K562 (cell line): ENCODE measurements at regions not wholly inside any gene's neighbourhood (a gene's known extent, or its start where the extent isn't known, plus 50 kb on each side); places are given as distances from the start of the nearest gene placed in this dataset.

ENCODE experiments used
- ATAC-seq: fragments of 200-7000 bp; cut with Tn5 transposase; 3 replicates; pipeline ENCODE4 v1.9.1; 2020; ENCODE audit warnings: moderate library complexity
- BruUV-seq: library from RNA; stranded (reverse); fragments of 400-500 nt; replicated peaks from 2 replicates; lab custom pipeline; 2021; lab: Mats Ljungman, UMichigan
- CTCF ChIA-PET: fragments of 300-600 bp; formaldehyde crosslinking; extraction: SDS; loops from one replicate; lab custom pipeline; 2021; ENCODE audit warnings: low intra/inter-chr PET ratio; lab: Yijun Ruan, JAX
- POLR2A ChIA-PET: fragments of 300-600, 350-650 bp; sonication (Branson Sonifier 250); formaldehyde crosslinking; extraction: SDS; loops from one replicate; lab custom pipeline; 2021; ENCODE audit warnings: antibody characterized with exemption, inconsistent platforms; lab: Yijun Ruan, JAX
- DNase-seq, 4 experiments: peaks; one replicate each; pipeline versions ENCODE4 v3.0.0 to v3.0.0-alpha.2; 2011 to 2018; ENCODE audit warnings: low spot score in 3 of 4, mixed read lengths in 3 of 4; ENCODE audit errors: extremely low read depth in 1 of 4
- FAIRE-seq: peaks from 2 replicates; lab custom pipeline; 2011; peaks lifted over from hg19 to GRCh38; lab: Jason Lieb, UNC
- H2AFZ ChIP-seq: 2 replicates; pipeline ENCODE4 v1.6.0; 2011; ENCODE audit warnings: low read depth, low read length, control low read depth, inconsistent platforms
- H3K27ac ChIP-seq: fragments of 200-600 bp; 3 replicates; pipeline ENCODE4 v1.8.0; 2011; ENCODE audit warnings: low read depth, mild to moderate bottlenecking, control low read depth, inconsistent platforms, low read length, moderate library complexity, mixed read lengths; ENCODE audit errors: extremely low read depth
- H3K27me3 ChIP-seq, 2 experiments: fragments of 300-600 bp in 1 of 2; 2 replicates in 1 of 2; 3 replicates in 1 of 2; pipeline versions ENCODE4 v1.6.0 to v1.8.0; 2011; ENCODE audit warnings: inconsistent platforms in 2 of 2, low read length in 2 of 2, mild to moderate bottlenecking in 1 of 2, mixed read lengths in 1 of 2, moderate library complexity in 1 of 2; ENCODE audit not compliant: control insufficient read depth in 2 of 2, insufficient read depth in 2 of 2
- H3K36me3 ChIP-seq: fragments of 300-600 bp; 3 replicates; pipeline ENCODE4 v1.8.0; 2011; ENCODE audit warnings: mild to moderate bottlenecking, low read length, inconsistent platforms; ENCODE audit not compliant: control insufficient read depth, insufficient read depth
- H3K4me1 ChIP-seq, 2 experiments: fragments of 200-600 bp in 1 of 2; replicated peaks in 1 of 2; 2 replicates in 1 of 2; 3 replicates in 1 of 2; pipeline versions ENCODE4 v1.5.1 to v1.8.0; 2011; ENCODE audit warnings: inconsistent platforms in 2 of 2, low read length in 2 of 2, mild to moderate bottlenecking in 1 of 2, mixed read lengths in 1 of 2, moderate library complexity in 1 of 2; ENCODE audit not compliant: control insufficient read depth in 2 of 2, insufficient read depth in 2 of 2
- H3K4me2 ChIP-seq: 2 replicates; pipeline ENCODE4 v1.6.1; 2011; ENCODE audit warnings: low read length, control low read depth, inconsistent platforms, mixed read lengths; ENCODE audit not compliant: insufficient read depth
- H3K4me3 ChIP-seq: fragments of 200-600 bp; sonication (generic), shearing (Covaris generic); 2 replicates; pipeline ENCODE4 v1.5.1; 2016; ENCODE audit warnings: control low read depth, inconsistent platforms
- H3K79me2 ChIP-seq: fragments of 200-600 bp; 3 replicates; pipeline ENCODE4 v1.8.0; 2011; ENCODE audit warnings: low read length, inconsistent platforms; ENCODE audit not compliant: control insufficient read depth, insufficient read depth
- H3K9ac ChIP-seq, 2 experiments: 2 replicates each; pipeline versions ENCODE4 v1.6.0 to v1.6.1; 2011; ENCODE audit warnings: low read depth in 2 of 2, low read length in 2 of 2, control low read depth in 1 of 2, inconsistent platforms in 1 of 2, mild to moderate bottlenecking in 1 of 2, mixed read lengths in 1 of 2; ENCODE audit not compliant: insufficient read depth in 1 of 2
- H3K9me1 ChIP-seq: one replicate; pipeline ENCODE4 v1.6.0; 2011; ENCODE audit warnings: inconsistent platforms, mild to moderate bottlenecking, low read length, moderate library complexity; ENCODE audit not compliant: control insufficient read depth, insufficient read depth
- H3K9me3 ChIP-seq: replicated peaks from 2 replicates; pipeline ENCODE4 v1.5.1; 2011; ENCODE audit warnings: low read depth, low read length, inconsistent platforms; ENCODE audit not compliant: control insufficient read depth, insufficient read depth
- H4K20me1 ChIP-seq: replicated peaks from 2 replicates; pipeline ENCODE4 v1.6.1; 2011; ENCODE audit warnings: low read length, inconsistent platforms, mixed read lengths; ENCODE audit not compliant: control insufficient read depth, insufficient read depth
- CREB1 ChIP-seq, 2 experiments: sonication (generic) in 1 of 2; formaldehyde crosslinking in 1 of 2; IDR thresholded peaks; 2 replicates each; pipeline versions ENCODE4 v1.6.1 to v1.8.0; 2012 to 2022; ENCODE audit warnings: inconsistent platforms in 1 of 2, mild to moderate bottlenecking in 1 of 2, missing genetic modification reagents in 1 of 2, moderate library complexity in 1 of 2
- ETV5 ChIP-seq: sonication (generic); formaldehyde crosslinking; IDR thresholded peaks from 2 replicates; pipeline ENCODE4 v1.4.0; 2020; ENCODE audit warnings: low read depth, mild to moderate bottlenecking, missing genetic modification reagents
- MAFK ChIP-seq: IDR thresholded peaks from 2 replicates; pipeline ENCODE4 v1.6.1; 2011; ENCODE audit warnings: low read length, improper control_type of control experiment
- RBM14 ChIP-seq: fragments of 200-400 bp; formaldehyde crosslinking; IDR thresholded peaks from 2 replicates; pipeline ENCODE4 v1.6.1; 2018; ENCODE audit warnings: low read depth, mild to moderate bottlenecking, low read length, moderate library complexity, borderline replicate concordance; ENCODE audit not compliant: insufficient read depth
- RBM25 ChIP-seq: fragments of 200-400 bp; formaldehyde crosslinking; IDR thresholded peaks from 2 replicates; pipeline ENCODE4 v1.6.1; 2018; ENCODE audit warnings: low read length, low read depth, moderate library complexity; ENCODE audit not compliant: severe bottlenecking
- RFX1 ChIP-seq: fragments of 450-650 bp; IDR thresholded peaks from 2 replicates; pipeline ENCODE4 v1.6.1; 2016; ENCODE audit warnings: mild to moderate bottlenecking, moderate library complexity
- ZBTB12 ChIP-seq: fragments of 250-450 bp; sonication (Bioruptor Pico); IDR thresholded peaks from 2 replicates; pipeline ENCODE4 v1.4.0; 2020
- ZEB2 ChIP-seq: fragments of 450-650 bp; IDR thresholded peaks from 2 replicates; pipeline ENCODE4 v1.6.1; 2016
- ZNF41 ChIP-seq: fragments of 250-450 bp; sonication (Bioruptor Pico); conservative IDR thresholded peaks from 2 replicates; pipeline ENCODE4 v1.4.0; 2020; ENCODE audit warnings: mild to moderate bottlenecking
- ZNF444 ChIP-seq: fragments of 250-450 bp; sonication (Bioruptor Pico); IDR thresholded peaks from 2 replicates; pipeline ENCODE4 v1.4.0; 2020; ENCODE audit warnings: mild to moderate bottlenecking, moderate library complexity
- WGBS: fragments of 100-300 bp; shearing (Covaris generic); methylation state at CpG from one replicate; pipeline ENCODE4 v1.1.6; 2016; ENCODE audit warnings: low coverage, mixed read lengths; ENCODE audit not compliant: insufficient coverage; ENCODE audit errors: missing lambda C conversion rate; 5-methylcytosine and 5-hydroxymethylcytosine counted together
- in situ Hi-C: fragments of 300-500 bp; cut with MboI; formaldehyde crosslinking; loops from 4 replicates; pipeline ENCODE4 v1.15.0; 2018; ENCODE audit warnings: inconsistent platforms, mixed read lengths
- intact Hi-C: fragments of 100-400 bp; cut with micrococcal nuclease; formaldehyde crosslinking; loops from 2 replicates; pipeline ENCODE4 v1.14.2; 2022

- CTCF ChIA-PET, result no interaction called here
These were observed 117.8 kb upstream of the ACP3 start for GRCh38 chr3:132199451-132199850.

More at GRCh38 chr3:132199451-132199850, 117.8 kb upstream of the ACP3 start:
- no peak overlapping the region for H3K9ac ChIP-seq
- ATAC-seq (no peak), DNase-seq (no peak)
- H3K4me1 ChIP-seq, result no peaks in the 10 kb centered on the region
- intact Hi-C loops, result no loop called here
- no peak overlapping the region for H2AFZ ChIP-seq
- H4K20me1 ChIP-seq, result no peaks in the 10 kb centered on the region
- no peaks in the 10 kb centered on the region for H3K9me1 ChIP-seq
- TF ChIP-seq ETV5 (no peak), RBM25 (no peak), ZNF41 (CRISPR knock-in tag) (no peak), CREB1 (IDR thresholded peaks at IDR 0.05) (no peak), CREB1 (CRISPR knock-in tag; IDR thresholded peaks at IDR 0.05) (no peak), ZEB2 (no peak), MAFK (no peak), RFX1 (no peak), ZBTB12 (CRISPR knock-in tag) (no peak), RBM14 (no peak), ZNF444 (CRISPR knock-in tag) (no peak)
- TF ChIP-seq, all 486 proteins: peak for 0
- POLR2A ChIA-PET, result no interaction called here
- Histone ChIP-seq H3K36me3 (no peaks in the 10 kb centered on the region), H3K27ac (no peak overlapping the region), H3K4me2 (no peak overlapping the region), H3K4me3 (no peak overlapping the region), H3K27me3 (no peaks in the 10 kb centered on the region), H3K79me2 (no peaks in the 10 kb centered on the region), H3K9me3 (no peaks in the 10 kb centered on the region)
- no TSS peak for BruUV-seq
- in situ Hi-C loops, result no loop called here
- FAIRE-seq, result no peak
- WGBS, result no CpG with 5 or more reads among the region's 1 CpG
